CD4-positive, alpha-beta T cell treated with Interleukin-1 beta for 1 hour (primary cell): ENCODE measurements at regions not wholly inside any gene's neighbourhood (a gene's known extent, or its start where the extent isn't known, plus 50 kb on each side); places are given as distances from the start of the nearest gene placed in this dataset.
A peak's percentile ranks its signal among the peaks of the same experiment; 100 is the strongest.
"Not testable (repeated sequence)": the region's sequence is repeated elsewhere in the genome, so short reads cannot be mapped to it uniquely, and the experiment has no call there.

ENCODE experiments used
- DNase-seq, 2 donors: peaks; one replicate each; pipeline ENCODE4 v3.0.0-alpha.2; 2020 to 2022

- DNase-seq: no peak
Observed at GRCh38 chr6:14996892-14997291, 249.0 kb upstream of the JARID2 start.

- DNase-seq: no peak
Observed at GRCh38 chr6:14997507-14997906, 248.4 kb upstream of the JARID2 start.

- DNase-seq: no peak
Observed at GRCh38 chr6:14999106-14999505, 246.8 kb upstream of the JARID2 start.

- DNase-seq: no peak
Observed at GRCh38 chr6:15001326-15001910, 244.5 kb upstream of the JARID2 start.

- DNase-seq: no peak
Observed at GRCh38 chr6:15008269-15008668, 237.6 kb upstream of the JARID2 start.

GRCh38 chr6:15014958-15015357 is 230.9 kb upstream of the JARID2 start:
- DNase-seq: no peak

- no peak for DNase-seq
Observed at GRCh38 chr6:15016813-15017212, 229.1 kb upstream of the JARID2 start.

GRCh38 chr6:15017261-15017660 is 228.6 kb upstream of the JARID2 start:
- DNase-seq: peak in 1 of 2 donors; percentile 9

- no peak for DNase-seq
Observed at GRCh38 chr6:15017803-15018202, 228.1 kb upstream of the JARID2 start.

GRCh38 chr6:15020119-15020770 is 225.6 kb upstream of the JARID2 start:
- DNase-seq: no peak

- no peak for DNase-seq
Observed at GRCh38 chr6:15021074-15021473, 224.8 kb upstream of the JARID2 start.

GRCh38 chr6:15023018-15023417 is 222.9 kb upstream of the JARID2 start:
- DNase-seq: not testable (repeated sequence)

- DNase-seq: peak; percentile 3 to 35
Observed at GRCh38 chr6:15023448-15023847, 222.4 kb upstream of the JARID2 start.

GRCh38 chr6:15025446-15025845 is 220.4 kb upstream of the JARID2 start:
- no peak for DNase-seq

- DNase-seq: no peak
Observed at GRCh38 chr6:15026832-15027231, 219.0 kb upstream of the JARID2 start.

GRCh38 chr6:15027472-15027871 is 218.4 kb upstream of the JARID2 start:
- no peak for DNase-seq

- DNase-seq: no peak
Observed at GRCh38 chr6:15032015-15032414, 213.9 kb upstream of the JARID2 start.

GRCh38 chr6:15033850-15034203 is 212.0 kb upstream of the JARID2 start:
- DNase-seq: no peak

- no peak for DNase-seq
Observed at GRCh38 chr6:15036690-15037245, 209.1 kb upstream of the JARID2 start.

GRCh38 chr6:15037253-15037652 is 208.6 kb upstream of the JARID2 start:
- no peak for DNase-seq

GRCh38 chr6:15038013-15038791 is 207.7 kb upstream of the JARID2 start:
- no peak for DNase-seq

- no peak for DNase-seq
Observed at GRCh38 chr6:15039136-15039535, 206.7 kb upstream of the JARID2 start.

- DNase-seq: no peak
Observed at GRCh38 chr6:15042938-15043337, 202.9 kb upstream of the JARID2 start.
